Tongue (tissue), 1 donor: ENCODE measurements at regions not wholly inside any gene's neighbourhood (a gene's known extent, or its start where the extent isn't known, plus 50 kb on each side); places are given as distances from the start of the nearest gene placed in this dataset.
"Not testable (repeated sequence)": the region's sequence is repeated elsewhere in the genome, so short reads cannot be mapped to it uniquely, and the experiment has no call there.

ENCODE experiments used
- DNase-seq: peaks from one replicate; pipeline ENCODE4 v3.0.0-alpha.2; 2015

GRCh38 chr7:138220321-138220720 lies 144.1 kb downstream of the AKR1D1 start:
- DNase-seq: not testable (repeated sequence)

GRCh38 chr7:138221388-138221787 lies 145.1 kb downstream of the AKR1D1 start:
- DNase-seq: not testable (repeated sequence)

GRCh38 chr7:138223402-138223879 lies 147.2 kb downstream of the AKR1D1 start:
- DNase-seq: no peak

- DNase-seq: peak; percentile 36
These were observed 149.8 kb downstream of the AKR1D1 start for GRCh38 chr7:138226001-138226476.

- DNase-seq: no peak
These were observed 150.6 kb downstream of the AKR1D1 start for GRCh38 chr7:138226745-138227279.

- no peak for DNase-seq
These were observed 151.9 kb downstream of the AKR1D1 start for GRCh38 chr7:138228119-138228518.

- no peak for DNase-seq
These were observed 152.5 kb downstream of the AKR1D1 start for GRCh38 chr7:138228769-138229168.

GRCh38 chr7:138233189-138233588 lies 156.9 kb downstream of the AKR1D1 start:
- DNase-seq: no peak

- DNase-seq: no peak
These were observed 158.9 kb downstream of the AKR1D1 start for GRCh38 chr7:138235207-138235606.

GRCh38 chr7:138237995-138238394 lies 161.7 kb downstream of the AKR1D1 start:
- no peak for DNase-seq

- DNase-seq: no peak
These were observed 162.7 kb downstream of the AKR1D1 start for GRCh38 chr7:138238734-138239659.

GRCh38 chr7:138243430-138243829 lies 167.2 kb downstream of the AKR1D1 start:
- peak; percentile 33 for DNase-seq

GRCh38 chr7:138243836-138244235 lies 167.6 kb downstream of the AKR1D1 start:
- DNase-seq: no peak

GRCh38 chr7:138244606-138245005 lies 168.3 kb downstream of the AKR1D1 start:
- no peak for DNase-seq

- no peak for DNase-seq
These were observed 169.0 kb downstream of the AKR1D1 start for GRCh38 chr7:138245216-138245615.

GRCh38 chr7:138245682-138246081 lies 169.4 kb downstream of the AKR1D1 start:
- DNase-seq: no peak

GRCh38 chr7:138246428-138246827 lies 170.2 kb downstream of the AKR1D1 start:
- DNase-seq: no peak

- DNase-seq: no peak
These were observed 170.8 kb downstream of the AKR1D1 start for GRCh38 chr7:138247081-138247480.

- no peak for DNase-seq
These were observed 171.5 kb downstream of the AKR1D1 start for GRCh38 chr7:138247568-138248333.

- no peak for DNase-seq
These were observed 172.3 kb downstream of the AKR1D1 start for GRCh38 chr7:138248609-138249008.

GRCh38 chr7:138249975-138250374 lies 173.7 kb downstream of the AKR1D1 start:
- DNase-seq: no peak

- not testable (repeated sequence) for DNase-seq
These were observed 176.4 kb downstream of the AKR1D1 start for GRCh38 chr7:138252666-138253065.

GRCh38 chr7:138254444-138254843 lies 178.2 kb downstream of the AKR1D1 start:
- no peak for DNase-seq
